NCI-H345 (cell line): ENCODE measurements at regions not wholly inside any gene's neighbourhood (a gene's known extent, or its start where the extent isn't known, plus 50 kb on each side); places are given as distances from the start of the nearest gene placed in this dataset.
A peak's percentile ranks its signal among the peaks of the same experiment; 100 is the strongest.

ENCODE experiments used
- DNase-seq: peaks from one replicate; lab custom pipeline; 2025; lab: John Stamatoyannopoulos, UW

- no peak for DNase-seq
Observed at GRCh38 chr9:551986-552929, 289.2 kb upstream of the DMRT1 start.

- no peak for DNase-seq
Observed at GRCh38 chr9:555493-555892, 286.0 kb upstream of the DMRT1 start.

- no peak for DNase-seq
Observed at GRCh38 chr9:556199-556598, 285.3 kb upstream of the DMRT1 start.

GRCh38 chr9:556675-557074 is 284.8 kb upstream of the DMRT1 start:
- no peak for DNase-seq

GRCh38 chr9:557601-558201 is 283.8 kb upstream of the DMRT1 start:
- no peak for DNase-seq

GRCh38 chr9:561427-561826 is 280.1 kb upstream of the DMRT1 start:
- DNase-seq, result no peak

GRCh38 chr9:563200-563599 is 278.3 kb upstream of the DMRT1 start:
- DNase-seq, result no peak

GRCh38 chr9:565528-565927 is 276.0 kb upstream of the DMRT1 start:
- DNase-seq, result no peak

GRCh38 chr9:567128-567746 is 274.3 kb upstream of the DMRT1 start:
- no peak for DNase-seq

- no peak for DNase-seq
Observed at GRCh38 chr9:567747-568305, 273.7 kb upstream of the DMRT1 start.

- DNase-seq, result no peak
Observed at GRCh38 chr9:569296-569695, 272.2 kb upstream of the DMRT1 start.

- DNase-seq, result no peak
Observed at GRCh38 chr9:570187-570586, 271.3 kb upstream of the DMRT1 start.

GRCh38 chr9:571066-571465 is 270.4 kb upstream of the DMRT1 start:
- DNase-seq, result peak; percentile 3

GRCh38 chr9:571741-572140 is 269.8 kb upstream of the DMRT1 start:
- DNase-seq, result no peak

- DNase-seq, result no peak
Observed at GRCh38 chr9:573691-574410, 267.6 kb upstream of the DMRT1 start.

GRCh38 chr9:575139-575538 is 266.4 kb upstream of the DMRT1 start:
- no peak for DNase-seq

GRCh38 chr9:580652-581342 is 260.7 kb upstream of the DMRT1 start:
- DNase-seq, result no peak

GRCh38 chr9:581673-582497 is 259.6 kb upstream of the DMRT1 start:
- no peak for DNase-seq

GRCh38 chr9:582775-583174 is 258.7 kb upstream of the DMRT1 start:
- no peak for DNase-seq

- no peak for DNase-seq
Observed at GRCh38 chr9:587527-587926, 254.0 kb upstream of the DMRT1 start.

GRCh38 chr9:588981-589380 is 252.5 kb upstream of the DMRT1 start:
- DNase-seq, result no peak
